HG02943 (cell line): ENCODE measurements at regions not wholly inside any gene's neighbourhood (a gene's known extent, or its start where the extent isn't known, plus 50 kb on each side); places are given as distances from the start of the nearest gene placed in this dataset.
"Not testable (repeated sequence)": the region's sequence is repeated elsewhere in the genome, so short reads cannot be mapped to it uniquely, and the experiment has no call there.

Source experiments
- ATAC-seq: cut with Tn5 transposase; IDR thresholded peaks from one replicate; pipeline ENCODE4 v1.9.1; 2021; ENCODE audit warnings: mild to moderate bottlenecking, low read depth, moderate library complexity; ENCODE audit not compliant: unreplicated experiment

GRCh38 chr6:113370508-113371502 lies 486.3 kb upstream of the MARCKS start:
- no peak for ATAC-seq

GRCh38 chr6:113375466-113375865 lies 481.7 kb upstream of the MARCKS start:
- ATAC-seq: not testable (repeated sequence)

- ATAC-seq: no peak
Measured at GRCh38 chr6:113375950-113376846, 480.9 kb upstream of the MARCKS start.

GRCh38 chr6:113376847-113377165 lies 480.3 kb upstream of the MARCKS start:
- ATAC-seq: no peak

- ATAC-seq: peak; percentile 56
Measured at GRCh38 chr6:113377362-113377942, 479.7 kb upstream of the MARCKS start.

GRCh38 chr6:113380591-113380990 lies 476.6 kb upstream of the MARCKS start:
- no peak for ATAC-seq

- no peak for ATAC-seq
Measured at GRCh38 chr6:113381232-113381631, 475.9 kb upstream of the MARCKS start.

- ATAC-seq: peak; percentile 82
Measured at GRCh38 chr6:113381959-113382358, 475.2 kb upstream of the MARCKS start.

- ATAC-seq: no peak
Measured at GRCh38 chr6:113383701-113384100, 473.4 kb upstream of the MARCKS start.

GRCh38 chr6:113385020-113385431 lies 472.1 kb upstream of the MARCKS start:
- no peak for ATAC-seq

- no peak for ATAC-seq
Measured at GRCh38 chr6:113388996-113389395, 468.1 kb upstream of the MARCKS start.

- ATAC-seq: no peak
Measured at GRCh38 chr6:113392551-113393055, 464.5 kb upstream of the MARCKS start.

GRCh38 chr6:113394216-113394615 lies 462.9 kb upstream of the MARCKS start:
- no peak for ATAC-seq

- ATAC-seq: no peak
Measured at GRCh38 chr6:113394729-113395128, 462.4 kb upstream of the MARCKS start.

GRCh38 chr6:113396730-113397129 lies 460.4 kb upstream of the MARCKS start:
- no peak for ATAC-seq

- no peak for ATAC-seq
Measured at GRCh38 chr6:113397236-113397635, 459.9 kb upstream of the MARCKS start.

GRCh38 chr6:113401231-113401630 lies 455.9 kb upstream of the MARCKS start:
- ATAC-seq: no peak

GRCh38 chr6:113402544-113402943 lies 454.6 kb upstream of the MARCKS start:
- no peak for ATAC-seq

GRCh38 chr6:113403966-113404595 lies 453.1 kb upstream of the MARCKS start:
- no peak for ATAC-seq

GRCh38 chr6:113405326-113406047 lies 451.7 kb upstream of the MARCKS start:
- ATAC-seq: no peak
